H1 (cell line): ENCODE measurements at regions not wholly inside any gene's neighbourhood (a gene's known extent, or its start where the extent isn't known, plus 50 kb on each side); places are given as distances from the start of the nearest gene placed in this dataset.

ENCODE experiments used
- CTCF ChIA-PET: fragments of 300-600 bp; sonication (Branson Sonifier 250); formaldehyde crosslinking; loops from one replicate; lab custom pipeline; 2021; ENCODE audit not compliant: partially characterized antibody; lab: Charles Lee
- POLR2A ChIA-PET: fragments of 300-600 bp; sonication (Branson Sonifier 250); formaldehyde crosslinking; loops from one replicate; lab custom pipeline; 2021; ENCODE audit warnings: inconsistent platforms; ENCODE audit not compliant: partially characterized antibody; lab: Charles Lee
- DNase-seq, 2 experiments: peaks; one replicate each; pipeline versions ENCODE4 v3.0.0 to v3.0.0-alpha.2; 2010 to 2022; ENCODE audit warnings: low spot score in 2 of 2, low read depth in 1 of 2, mixed read lengths in 1 of 2
- FAIRE-seq: peaks from 2 replicates; lab custom pipeline; 2011; peaks lifted over from hg19 to GRCh38; lab: Jason Lieb, UNC
- H2AFZ ChIP-seq: 2 replicates; pipeline ENCODE4 v1.8.1; 2012; ENCODE audit warnings: low read length, inconsistent platforms
- H2AK5ac ChIP-seq: 2 replicates; pipeline ENCODE4 v1.6.1; 2013; ENCODE audit warnings: low read depth, low read length
- H2BK120ac ChIP-seq: replicated peaks from 2 replicates; pipeline ENCODE3; 2013; ENCODE audit warnings: low read depth, low read length, inconsistent platforms
- H2BK12ac ChIP-seq: 2 replicates; pipeline ENCODE4 v1.6.1; 2013; ENCODE audit warnings: low read depth, low read length
- H2BK15ac ChIP-seq: 2 replicates; pipeline ENCODE4 v1.6.1; 2013; ENCODE audit warnings: low read length
- H2BK20ac ChIP-seq: 2 replicates; pipeline ENCODE4 v1.6.1; 2013; ENCODE audit warnings: low read length
- H2BK5ac ChIP-seq: 2 replicates; pipeline ENCODE4 v1.6.1; 2013; ENCODE audit warnings: low read depth, low read length
- H3K14ac ChIP-seq: 2 replicates; pipeline ENCODE4 v1.6.1; 2013; ENCODE audit warnings: inconsistent platforms; ENCODE audit not compliant: insufficient read length
- H3K18ac ChIP-seq: 2 replicates; pipeline ENCODE4 v1.6.1; 2013; ENCODE audit warnings: low read length; ENCODE audit errors: extremely low read depth
- H3K23ac ChIP-seq: 2 replicates; pipeline ENCODE4 v1.6.1; 2013; ENCODE audit warnings: inconsistent platforms; ENCODE audit not compliant: insufficient read length
- H3K23me2 ChIP-seq: 2 replicates; pipeline ENCODE4 v1.6.1; 2013; ENCODE audit warnings: low read depth, low read length
- H3K27ac ChIP-seq: 2 replicates; pipeline ENCODE4 v1.6.1; 2011; ENCODE audit warnings: low read depth, low read length, inconsistent platforms
- H3K27me3 ChIP-seq, 4 experiments: replicated peaks in 1 of 4; 1 replicate in 1 of 4; 2 replicates in 3 of 4; pipeline versions ENCODE4 v1.6.1 to v1.8.1; 2011 to 2013; ENCODE audit warnings: low read length in 3 of 4, mild to moderate bottlenecking in 3 of 4, inconsistent platforms in 2 of 4, mixed read lengths in 2 of 4, moderate library complexity in 1 of 4; ENCODE audit not compliant: control insufficient read depth in 3 of 4, insufficient read depth in 3 of 4; ENCODE audit errors: extremely low read depth in 1 of 4
- H3K36me3 ChIP-seq, 4 experiments: 2 replicates each; pipeline versions ENCODE4 v1.6.1 to v1.8.1; 2011 to 2013; ENCODE audit warnings: mild to moderate bottlenecking in 4 of 4, low read length in 3 of 4, moderate library complexity in 2 of 4, control low read depth in 1 of 4, inconsistent platforms in 1 of 4; ENCODE audit not compliant: insufficient read depth in 4 of 4, control insufficient read depth in 2 of 4
- H3K4ac ChIP-seq: replicated peaks from 2 replicates; pipeline ENCODE3; 2013; ENCODE audit warnings: low read length, low read depth, mixed read lengths, inconsistent platforms; ENCODE audit not compliant: insufficient read length
- H3K4me1 ChIP-seq, 4 experiments: replicated peaks in 1 of 4; 1 replicate in 1 of 4; 2 replicates in 3 of 4; pipeline versions ENCODE4 v1.6.1 to v1.8.1; 2011 to 2013; ENCODE audit warnings: low read length in 3 of 4, inconsistent platforms in 2 of 4, mixed read lengths in 1 of 4; ENCODE audit not compliant: insufficient read depth in 4 of 4, control insufficient read depth in 3 of 4
- H3K4me2 ChIP-seq, 2 experiments: 2 replicates each; pipeline versions ENCODE4 v1.6.1 to v1.8.1; 2011 to 2013; ENCODE audit warnings: low read depth in 2 of 2, low read length in 2 of 2, control low read depth in 1 of 2, inconsistent platforms in 1 of 2, mild to moderate bottlenecking in 1 of 2; ENCODE audit not compliant: insufficient read depth in 1 of 2
- H3K4me3 ChIP-seq, 4 experiments: fragments of 200-600, 300-600 bp in 1 of 4; sonication (generic), shearing (Covaris generic), sonication (Bioruptor Twin) in 1 of 4; 2 replicates each; pipeline versions ENCODE4 v1.5.1 to v1.8.1; 2011 to 2016; ENCODE audit warnings: low read length in 4 of 4, low read depth in 3 of 4, control low read depth in 2 of 4, inconsistent platforms in 2 of 4, mild to moderate bottlenecking in 2 of 4, mixed read lengths in 1 of 4, moderate library complexity in 1 of 4; ENCODE audit not compliant: insufficient read depth in 2 of 4; ENCODE audit errors: extremely low read depth in 1 of 4
- H3K56ac ChIP-seq: replicated peaks from 2 replicates; pipeline ENCODE3; 2013; ENCODE audit warnings: low read depth, mild to moderate bottlenecking, mixed read lengths, low read length, inconsistent platforms; ENCODE audit not compliant: insufficient read length
- H3K79me1 ChIP-seq: 2 replicates; pipeline ENCODE4 v1.6.1; 2013; ENCODE audit warnings: low read depth, low read length, control low read depth
- H3K79me2 ChIP-seq, 2 experiments: 2 replicates each; pipeline versions ENCODE4 v1.6.1 to v1.8.1; 2012 to 2013; ENCODE audit warnings: low read length in 2 of 2, mild to moderate bottlenecking in 2 of 2, inconsistent platforms in 1 of 2; ENCODE audit not compliant: insufficient read depth in 2 of 2, control insufficient read depth in 1 of 2
- H3K9ac ChIP-seq, 4 experiments: replicated peaks in 1 of 4; 1 replicate in 1 of 4; 2 replicates in 3 of 4; pipeline versions ENCODE4 v1.6.1 to v1.8.1; 2011 to 2013; ENCODE audit warnings: low read depth in 3 of 4, low read length in 3 of 4, control low read depth in 2 of 4, mild to moderate bottlenecking in 2 of 4, moderate library complexity in 2 of 4, inconsistent platforms in 1 of 4; ENCODE audit errors: extremely low read depth in 1 of 4
- H3K9me3 ChIP-seq, 2 experiments: 2 replicates each; pipeline versions ENCODE4 v1.6.1 to v1.8.1; 2012 to 2013; ENCODE audit warnings: mild to moderate bottlenecking in 2 of 2, moderate library complexity in 2 of 2, control low read depth in 1 of 2, inconsistent platforms in 1 of 2, low read depth in 1 of 2, low read length in 1 of 2, mixed read lengths in 1 of 2; ENCODE audit not compliant: insufficient read depth in 2 of 2
- H4K20me1 ChIP-seq, 2 experiments: replicated peaks in 1 of 2; 2 replicates each; pipeline versions ENCODE3 to v1.8.1; 2011 to 2013; ENCODE audit warnings: inconsistent platforms in 2 of 2, low read length in 2 of 2, mild to moderate bottlenecking in 1 of 2; ENCODE audit not compliant: insufficient read depth in 2 of 2, control insufficient read depth in 1 of 2
- H4K5ac ChIP-seq: 2 replicates; pipeline ENCODE4 v1.6.1; 2013; ENCODE audit warnings: low read length, low read depth, mixed read lengths, inconsistent platforms; ENCODE audit not compliant: insufficient read length
- H4K8ac ChIP-seq: 2 replicates; pipeline ENCODE4 v1.8.0; 2013; ENCODE audit warnings: mild to moderate bottlenecking, moderate library complexity, low read length, inconsistent platforms; ENCODE audit not compliant: insufficient read depth; ENCODE audit errors: extremely low read depth
- H4K91ac ChIP-seq: replicated peaks from 2 replicates; pipeline ENCODE3; 2013; ENCODE audit warnings: low read length, mixed read lengths, inconsistent platforms; ENCODE audit not compliant: insufficient read length
- ASH2L ChIP-seq: fragments of 200-600, 300-600 bp; sonication (generic); IDR thresholded peaks from one replicate; pipeline ENCODE4 v1.7.1; 2017; ENCODE audit warnings: low read length
- CBX8 ChIP-seq: fragments of 300-800, 300-1000 bp; sonication (generic); IDR thresholded peaks from 2 replicates; pipeline ENCODE4 v1.7.1; 2016; ENCODE audit warnings: low read depth, low read length, borderline replicate concordance
- CEBPB ChIP-seq: IDR thresholded peaks from 2 replicates; pipeline ENCODE4 v1.6.1; 2012; ENCODE audit warnings: low read depth, low read length
- KDM5A ChIP-seq: fragments of 200-600 bp; IDR thresholded peaks from 2 replicates; pipeline ENCODE4 v1.7.1; 2012; ENCODE audit warnings: mild to moderate bottlenecking, low read length, inconsistent platforms, mixed read lengths
- PHF8 ChIP-seq: fragments of 200-600 bp; sonication (generic); conservative IDR thresholded peaks from 2 replicates; pipeline ENCODE4 v1.7.1; 2012; ENCODE audit warnings: low read depth, mild to moderate bottlenecking, inconsistent platforms, low read length, moderate library complexity
- SRF ChIP-seq: IDR thresholded peaks from 2 replicates; pipeline ENCODE4 v1.6.1; 2011; ENCODE audit warnings: mild to moderate bottlenecking, low read depth, low read length, moderate library complexity
- TCF12 ChIP-seq: IDR thresholded peaks from 2 replicates; pipeline ENCODE4 v1.6.1; 2011; ENCODE audit warnings: low read depth, mild to moderate bottlenecking, low read length
- WGBS, 2 experiments: shearing (Covaris generic) in 1 of 2; methylation state at CpG; one replicate each; pipeline versions ENCODE4 v1.1.6 to v1.1.7; 2013 to 2015; ENCODE audit warnings: low lambda C conversion rate in 2 of 2, mixed read lengths in 2 of 2, inconsistent platforms in 1 of 2, low coverage in 1 of 2, missing lambda C conversion rate in 1 of 2; ENCODE audit not compliant: insufficient replicate concordance in 2 of 2, insufficient coverage in 1 of 2, insufficient read length in 1 of 2; ENCODE audit errors: extremely low coverage in 1 of 2, missing lambda C conversion rate in 1 of 2; 5-methylcytosine and 5-hydroxymethylcytosine counted together
- TF ChIP-seq, protein P1 (sequence below): IDR thresholded peaks from 2 replicates; pipeline ENCODE4 v1.6.1; 2012; ENCODE audit warnings: inconsistent platforms

DNA sequence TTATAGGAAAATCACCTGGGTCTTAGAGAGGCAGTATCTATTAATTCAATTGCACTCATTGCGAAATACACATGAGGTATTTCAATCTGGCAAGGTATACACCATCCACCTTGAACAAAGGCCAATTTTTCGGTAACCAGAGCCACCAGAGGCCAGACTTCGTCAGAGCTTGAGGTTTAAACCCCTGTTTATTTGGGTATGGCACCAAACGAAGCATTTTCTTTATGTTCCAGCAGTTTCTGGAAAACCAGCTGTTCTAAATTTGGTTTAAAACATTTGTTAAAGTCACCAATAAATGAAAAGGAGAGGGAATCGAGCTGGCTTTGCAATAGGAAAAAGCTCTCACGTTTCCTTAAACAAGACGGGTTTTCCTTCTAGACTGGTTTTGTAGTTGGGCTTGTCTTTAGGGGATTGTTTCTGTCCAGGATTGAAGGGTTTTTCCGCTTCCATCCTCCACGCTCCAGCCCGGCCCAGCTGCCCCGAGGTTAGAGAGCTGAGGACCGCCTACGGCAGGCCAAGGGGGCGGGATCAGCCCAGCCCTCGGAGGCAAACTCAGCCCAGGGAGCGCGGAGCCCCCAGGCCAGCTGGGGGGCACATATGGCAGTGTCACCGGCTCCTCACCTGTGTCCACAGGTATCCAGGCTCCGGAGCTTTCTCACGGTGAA is 539.4 kb upstream of the MGMT start:
- DNase-seq (no peak), FAIRE-seq (no peak)
- Histone ChIP-seq H3K18ac (no peak overlapping the region), H4K20me1 (no peaks in the 10 kb centered on the region), H3K27ac (no peak overlapping the region), H3K4ac (no peak overlapping the region), H2AFZ (no peak overlapping the region), H3K79me1 (no peaks in the 10 kb centered on the region), H3K9me3 (no peaks in the 10 kb centered on the region), H3K4me3 (no peak overlapping the region), H3K9ac (no peak overlapping the region), H3K23me2 (no peaks in the 10 kb centered on the region), H3K27me3 (no peaks in the 10 kb centered on the region), H2BK120ac (no peak overlapping the region), H2BK20ac (no peak overlapping the region), H2BK5ac (no peak overlapping the region), H3K23ac (no peak overlapping the region), H2BK15ac (no peak overlapping the region), H2BK12ac (no peak overlapping the region), H3K14ac (no peak overlapping the region), H4K5ac (no peak overlapping the region), H2AK5ac (no peak overlapping the region), H3K4me2 (no peak overlapping the region), H3K79me2 (no peaks in the 10 kb centered on the region), H3K36me3 (no peaks in the 10 kb centered on the region), H4K91ac (no peak overlapping the region), H3K4me1 (peaks cover 0 to 2% (median 0%) of the 10 kb centered on the region in 4 experiments; a peak in 1 of 7 replicates), H4K8ac (peak overlapping the region; percentile 66), H3K56ac (no peak overlapping the region)
- POLR2A ChIA-PET: no interaction called here
- CTCF ChIA-PET: interaction anchor here (0.9 kb wide), 1 partner anchor 19 kb away, joined by 3 read pairs; no protein-coding TSS in a partner anchor
- 90% methylated on average over 20 of the region's 20 CpGs; no CpG with 5 or more reads in 1 of the 2 experiments for WGBS, 2 experiments
- TF ChIP-seq TCF12 (no peak), SRF (no peak), PHF8 (no peak), CBX8 (no peak), CEBPB (peak; percentile 73), ASH2L (no peak), KDM5A (no peak)
- TF ChIP-seq, protein P1, sequence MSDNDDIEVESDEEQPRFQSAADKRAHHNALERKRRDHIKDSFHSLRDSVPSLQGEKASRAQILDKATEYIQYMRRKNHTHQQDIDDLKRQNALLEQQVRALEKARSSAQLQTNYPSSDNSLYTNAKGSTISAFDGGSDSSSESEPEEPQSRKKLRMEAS: no peak
